WERI-Rb-1 (cell line): ENCODE measurements at regions not wholly inside any gene's neighbourhood (a gene's known extent, or its start where the extent isn't known, plus 50 kb on each side); places are given as distances from the start of the nearest gene placed in this dataset.
A peak's percentile ranks its signal among the peaks of the same experiment; 100 is the strongest.

Experiments used
- DNase-seq: peaks from one replicate; pipeline ENCODE4 v3.0.0-alpha.2; 2020
- H3K27ac ChIP-seq: fragments of 250-450 bp; sonication (Bioruptor Pico); 2 replicates; pipeline ENCODE4 v1.5.1; 2020; ENCODE audit warnings: mild to moderate bottlenecking, moderate library complexity
- H3K27me3 ChIP-seq: fragments of 250-450 bp; sonication (Bioruptor Pico); 2 replicates; pipeline ENCODE4 v1.5.1; 2021; ENCODE audit warnings: mild to moderate bottlenecking, low read depth, moderate library complexity; ENCODE audit not compliant: insufficient read depth, severe bottlenecking
- H3K36me3 ChIP-seq: fragments of 250-450 bp; sonication (Bioruptor Pico); 2 replicates; pipeline ENCODE4 v1.5.1; 2020; ENCODE audit warnings: mild to moderate bottlenecking, moderate library complexity
- H3K4me3 ChIP-seq: 2 replicates; pipeline ENCODE4 v1.5.1; 2011; ENCODE audit warnings: low read depth, mild to moderate bottlenecking, control low read depth, low read length
- H3K9me3 ChIP-seq: fragments of 250-450 bp; sonication (Bioruptor Pico); 2 replicates; pipeline ENCODE4 v1.5.1; 2021; ENCODE audit warnings: mild to moderate bottlenecking, moderate library complexity; ENCODE audit not compliant: severe bottlenecking
- CTCF ChIP-seq: IDR thresholded peaks from 2 replicates; pipeline ENCODE4 v1.5.1; 2011; ENCODE audit warnings: low read depth, mild to moderate bottlenecking, control low read depth, inconsistent platforms, low read length

DNA sequence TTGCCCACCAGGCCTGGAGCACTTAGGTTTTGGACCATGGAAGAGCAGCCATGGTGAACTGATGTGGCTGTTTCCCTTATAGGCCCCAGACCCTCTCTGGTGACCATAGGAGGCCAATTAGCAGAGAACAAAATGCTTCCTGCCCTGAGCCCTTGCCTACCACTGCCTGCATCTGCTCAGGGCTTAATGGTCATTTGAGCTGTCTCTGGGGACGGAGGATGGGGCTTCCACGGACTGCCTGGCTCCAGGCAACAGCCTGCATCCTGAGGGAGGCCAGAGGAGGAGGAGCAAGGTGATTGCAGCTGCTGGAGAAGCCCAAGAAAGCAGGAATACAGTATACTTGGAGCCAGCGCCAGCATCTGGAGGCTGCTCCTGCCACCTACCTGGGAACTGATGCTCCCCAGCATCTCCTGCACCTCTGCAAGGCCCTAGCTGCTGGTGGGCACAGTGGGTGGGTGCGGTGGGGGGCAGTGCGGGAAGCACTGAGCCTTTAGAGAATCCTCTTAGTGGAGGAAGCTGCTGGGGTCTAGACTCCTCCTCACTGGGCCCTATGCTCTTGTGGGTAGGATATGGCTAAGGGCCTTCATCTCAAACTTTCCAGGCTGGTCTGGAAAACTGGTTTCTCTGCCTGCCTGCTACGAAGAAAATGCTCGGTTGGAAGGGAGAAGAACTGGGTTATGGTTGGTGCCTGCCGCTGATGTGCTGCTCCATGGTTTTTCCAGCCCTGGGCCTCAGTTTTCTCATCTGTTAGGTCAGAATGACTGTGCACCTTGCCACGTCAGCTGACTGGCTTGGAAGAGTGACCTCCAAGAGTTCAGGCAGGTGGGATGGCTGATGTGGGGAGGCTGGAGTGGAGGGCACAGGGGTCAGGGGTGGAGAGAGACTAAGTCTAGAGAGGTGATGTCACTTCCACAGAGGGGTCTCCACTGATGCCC is 158.8 kb upstream of the PJA1 start:
- TF ChIP-seq CTCF, result no peak
- Histone ChIP-seq H3K36me3 (no peaks in the 10 kb centered on the region), H3K27ac (peak overlapping the region; percentile 66), H3K9me3 (no peaks in the 10 kb centered on the region), H3K27me3 (no peaks in the 10 kb centered on the region), H3K4me3 (no peak overlapping the region)
- DNase-seq, result peak; percentile 71

- Histone ChIP-seq H3K9me3 (no peaks in the 10 kb centered on the region), H3K27ac (no peak overlapping the region), H3K27me3 (no peaks in the 10 kb centered on the region), H3K4me3 (no peak overlapping the region), H3K36me3 (no peaks in the 10 kb centered on the region)
- no peak for DNase-seq
- TF ChIP-seq CTCF, result no peak
These were observed 156.5 kb upstream of the PJA1 start for GRCh38 chrX:69321789-69322188.

GRCh38 chrX:69321006-69321655 is 155.9 kb upstream of the PJA1 start:
- Histone ChIP-seq H3K27ac (no peak overlapping the region), H3K9me3 (no peaks in the 10 kb centered on the region), H3K4me3 (no peak overlapping the region), H3K27me3 (no peaks in the 10 kb centered on the region), H3K36me3 (no peaks in the 10 kb centered on the region)
- DNase-seq, result no peak
- TF ChIP-seq CTCF, result no peak

- H3K4me3 ChIP-seq, result no peak overlapping the region
- H3K9me3 ChIP-seq, result no peaks in the 10 kb centered on the region
- H3K36me3 ChIP-seq, result no peaks in the 10 kb centered on the region
- no peaks in the 10 kb centered on the region for H3K27me3 ChIP-seq
- H3K27ac ChIP-seq, result no peak overlapping the region
- DNase-seq, result no peak
- no peak for TF ChIP-seq CTCF
These were observed 154.9 kb upstream of the PJA1 start for GRCh38 chrX:69320116-69320515.

- no peak for DNase-seq
- Histone ChIP-seq H3K4me3 (no peak overlapping the region), H3K9me3 (no peaks in the 10 kb centered on the region), H3K27ac (no peak overlapping the region), H3K27me3 (no peaks in the 10 kb centered on the region), H3K36me3 (no peaks in the 10 kb centered on the region)
- TF ChIP-seq CTCF, result no peak
These were observed 154.1 kb upstream of the PJA1 start for GRCh38 chrX:69319376-69319775.
